PC-3 (cell line): ENCODE measurements at regions not wholly inside any gene's neighbourhood (a gene's known extent, or its start where the extent isn't known, plus 50 kb on each side); places are given as distances from the start of the nearest gene placed in this dataset.

ENCODE experiments used
- EZH2 ChIP-seq: fragments of 300-600 bp; sonication (generic); IDR thresholded peaks from one replicate; pipeline ENCODE4 v1.6.1; 2017; ENCODE audit warnings: antibody characterized with exemption, mild to moderate bottlenecking, low read length; ENCODE audit not compliant: unreplicated experiment
- EZH2phosphoT487 ChIP-seq: fragments of 300-600 bp; sonication (generic); IDR thresholded peaks from 2 replicates; pipeline ENCODE4 v1.6.1; 2018; ENCODE audit warnings: mild to moderate bottlenecking, antibody characterized with exemption, low read length, borderline replicate concordance
- TF ChIP-seq, protein P1 (sequence below): fragments of 300-600 bp; sonication (generic); conservative IDR thresholded peaks from 2 replicates; pipeline ENCODE4 v1.5.1; 2017; ENCODE audit warnings: antibody characterized with exemption, low read depth, mild to moderate bottlenecking, low read length

DNA sequence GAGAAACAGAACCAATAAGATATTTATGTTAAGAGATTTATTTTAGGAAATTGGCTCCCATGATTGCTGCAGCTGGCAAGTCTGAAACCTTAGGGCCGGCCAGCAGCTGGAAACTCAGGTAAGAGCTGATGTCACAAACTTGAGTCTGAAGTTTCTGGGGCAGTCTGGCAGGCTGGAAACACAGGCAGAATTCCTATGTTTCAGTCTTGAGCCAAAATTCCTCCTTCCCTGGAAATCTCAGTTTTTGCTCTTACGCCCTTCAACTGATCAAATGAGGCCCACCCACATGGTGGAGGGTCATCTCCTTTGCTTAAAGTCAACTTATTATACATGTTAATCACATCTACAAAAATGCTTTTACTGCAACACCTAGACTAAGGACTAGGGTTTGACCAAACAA, 184.1 kb downstream of the SOD2 start:
- TF ChIP-seq, protein P1, sequence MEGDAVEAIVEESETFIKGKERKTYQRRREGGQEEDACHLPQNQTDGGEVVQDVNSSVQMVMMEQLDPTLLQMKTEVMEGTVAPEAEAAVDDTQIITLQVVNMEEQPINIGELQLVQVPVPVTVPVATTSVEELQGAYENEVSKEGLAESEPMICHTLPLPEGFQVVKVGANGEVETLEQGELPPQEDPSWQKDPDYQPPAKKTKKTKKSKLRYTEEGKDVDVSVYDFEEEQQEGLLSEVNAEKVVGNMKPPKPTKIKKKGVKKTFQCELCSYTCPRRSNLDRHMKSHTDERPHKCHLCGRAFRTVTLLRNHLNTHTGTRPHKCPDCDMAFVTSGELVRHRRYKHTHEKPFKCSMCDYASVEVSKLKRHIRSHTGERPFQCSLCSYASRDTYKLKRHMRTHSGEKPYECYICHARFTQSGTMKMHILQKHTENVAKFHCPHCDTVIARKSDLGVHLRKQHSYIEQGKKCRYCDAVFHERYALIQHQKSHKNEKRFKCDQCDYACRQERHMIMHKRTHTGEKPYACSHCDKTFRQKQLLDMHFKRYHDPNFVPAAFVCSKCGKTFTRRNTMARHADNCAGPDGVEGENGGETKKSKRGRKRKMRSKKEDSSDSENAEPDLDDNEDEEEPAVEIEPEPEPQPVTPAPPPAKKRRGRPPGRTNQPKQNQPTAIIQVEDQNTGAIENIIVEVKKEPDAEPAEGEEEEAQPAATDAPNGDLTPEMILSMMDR = no peak
- TF ChIP-seq EZH2 (no peak), EZH2phosphoT487 (no peak)
